ENCODE measurements at regions not wholly inside any gene's neighbourhood (a gene's known extent, or its start where the extent isn't known, plus 50 kb on each side); places are given as distances from the start of the nearest gene placed in this dataset.
"Not testable (repeated sequence)": the region's sequence is repeated elsewhere in the genome, so short reads cannot be mapped to it uniquely, and the experiment has no call there.

GRCh38 chr5:142529626-142530278 lies 156.1 kb downstream of the FGF1 start:
- TF ChIP-seq CTCF (IDR thresholded peaks at IDR 0.05), result no peak
- DNase-seq (ENCODE audit: low spot score) (no peak), ATAC-seq (ENCODE audit: low FRiP score) (no peak)

DNA sequence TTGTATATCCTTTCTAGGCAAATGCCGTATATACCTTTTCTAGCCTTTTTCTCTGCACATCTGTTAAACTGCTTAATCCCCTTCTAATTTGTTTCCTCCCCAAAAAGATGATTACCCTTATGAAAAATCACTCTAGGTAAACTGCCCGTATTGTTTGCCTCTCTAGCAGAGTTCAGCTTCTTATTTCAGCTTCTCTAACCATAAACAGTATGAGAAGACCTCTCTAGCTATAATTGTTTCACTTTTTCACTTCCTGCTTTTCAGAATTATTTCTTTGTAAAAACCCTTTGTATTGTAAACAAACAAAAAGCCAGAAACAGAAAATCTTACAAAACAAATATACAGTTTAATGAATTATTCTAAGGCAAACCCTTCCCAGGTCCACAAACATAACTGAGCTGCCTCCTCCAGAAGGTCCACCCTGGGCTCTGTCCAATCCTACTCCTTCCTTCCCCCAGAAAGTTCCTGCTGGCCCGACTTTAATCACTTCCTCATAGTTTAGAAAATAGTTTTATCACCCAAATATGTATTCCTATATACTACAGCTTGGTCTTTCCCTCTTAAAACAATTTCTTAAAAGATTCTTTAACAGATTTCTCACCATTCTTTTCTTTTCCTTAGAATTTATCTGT lies 158.1 kb downstream of the FGF1 start:
- no peak for TF ChIP-seq CTCF (IDR thresholded peaks at IDR 0.05)
- no peak for DNase-seq (ENCODE audit: low spot score)
- no peak for ATAC-seq (ENCODE audit: low FRiP score)

DNA sequence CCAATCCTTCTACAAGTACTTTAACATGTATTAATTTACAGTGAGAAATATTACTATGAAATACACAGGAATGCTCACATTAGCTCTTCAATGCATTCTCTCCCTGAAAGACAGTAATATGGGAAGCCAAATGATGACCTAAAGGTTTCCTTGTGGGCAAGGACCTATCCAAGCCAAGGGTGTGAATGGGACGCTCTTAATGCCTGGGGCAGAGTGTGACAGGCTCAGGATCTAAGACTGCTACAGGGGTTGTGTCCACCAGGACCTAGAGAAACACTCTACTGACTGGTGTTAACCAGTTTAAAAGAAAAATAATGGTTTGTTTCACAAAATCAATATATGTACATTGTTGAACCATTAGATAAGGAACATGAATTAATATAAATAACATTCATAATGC lies 158.7 kb downstream of the FGF1 start:
- DNase-seq (ENCODE audit: low spot score), result no peak
- no peak for ATAC-seq (ENCODE audit: low FRiP score)
- TF ChIP-seq CTCF (IDR thresholded peaks at IDR 0.05), result no peak

DNA sequence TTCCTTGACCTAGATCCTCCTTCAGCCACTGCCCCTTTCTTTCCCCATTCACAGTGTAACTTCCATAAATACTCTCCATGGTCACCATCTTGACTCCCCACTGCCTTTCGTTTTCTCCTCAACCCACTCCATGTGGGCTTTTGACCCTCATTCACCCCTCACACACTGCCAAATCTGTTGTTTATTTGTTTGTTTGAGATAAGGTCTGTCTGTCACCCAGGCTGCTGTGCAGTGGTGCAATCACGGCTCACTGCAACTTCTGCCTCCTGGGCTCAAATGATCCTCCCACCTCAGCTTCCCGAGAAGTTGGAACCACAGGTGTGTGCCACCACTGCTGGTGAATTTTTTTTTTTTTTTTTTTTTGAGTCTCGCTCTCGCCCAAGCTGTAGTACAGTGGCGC lies 162.9 kb downstream of the FGF1 start:
- no peak for TF ChIP-seq CTCF (IDR thresholded peaks at IDR 0.05)

DNA sequence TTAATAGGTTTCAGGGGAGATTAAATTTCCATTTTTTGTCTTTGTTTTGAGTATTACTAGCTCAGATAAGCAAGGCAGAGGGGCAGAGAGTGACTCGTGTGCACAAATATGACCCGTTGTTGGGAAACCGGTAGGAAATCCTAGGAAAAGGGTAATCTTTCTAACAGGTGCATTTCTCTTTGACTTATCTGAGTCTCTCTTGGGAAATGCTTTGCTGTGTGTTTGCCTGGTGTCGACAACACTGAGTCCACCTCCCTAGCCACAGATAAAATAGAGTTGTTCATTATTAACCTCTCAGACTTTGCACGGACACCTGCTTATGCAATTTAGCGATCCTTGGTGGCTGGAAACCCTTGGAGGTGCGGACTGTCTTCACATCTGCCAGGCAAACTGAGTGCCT lies 164.2 kb downstream of the FGF1 start:
- DNase-seq (ENCODE audit: low spot score), result no peak
- no peak for ATAC-seq (ENCODE audit: low FRiP score)
- no peak for TF ChIP-seq CTCF (IDR thresholded peaks at IDR 0.05)

More for the DNA sequence above, 162.9 kb downstream of the FGF1 start:
- no peak for ATAC-seq (ENCODE audit: low FRiP score)
- no peak for DNase-seq (ENCODE audit: low spot score)

DNA sequence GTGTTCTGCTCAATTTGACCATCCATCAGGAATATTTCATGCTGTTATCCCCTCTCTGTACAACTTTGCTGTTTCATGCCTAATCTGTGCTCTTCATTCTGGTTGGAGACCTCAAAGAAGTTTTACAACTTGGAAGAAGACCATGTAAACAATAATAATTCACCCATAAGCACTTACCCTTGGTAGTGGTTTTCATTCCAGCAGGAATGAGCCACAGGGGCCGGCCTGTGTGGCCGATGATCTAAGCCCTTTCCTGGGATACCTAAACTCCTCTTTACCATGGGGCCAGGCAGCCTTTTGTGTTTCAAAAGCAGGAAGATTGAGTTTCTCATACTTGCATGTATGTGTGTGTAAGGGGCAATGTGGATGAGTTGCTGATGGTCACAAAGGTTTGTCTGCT lies 165.0 kb downstream of the FGF1 start:
- ATAC-seq (ENCODE audit: low FRiP score), result no peak
- no peak for TF ChIP-seq CTCF (IDR thresholded peaks at IDR 0.05)
- DNase-seq (ENCODE audit: low spot score), result no peak

DNA sequence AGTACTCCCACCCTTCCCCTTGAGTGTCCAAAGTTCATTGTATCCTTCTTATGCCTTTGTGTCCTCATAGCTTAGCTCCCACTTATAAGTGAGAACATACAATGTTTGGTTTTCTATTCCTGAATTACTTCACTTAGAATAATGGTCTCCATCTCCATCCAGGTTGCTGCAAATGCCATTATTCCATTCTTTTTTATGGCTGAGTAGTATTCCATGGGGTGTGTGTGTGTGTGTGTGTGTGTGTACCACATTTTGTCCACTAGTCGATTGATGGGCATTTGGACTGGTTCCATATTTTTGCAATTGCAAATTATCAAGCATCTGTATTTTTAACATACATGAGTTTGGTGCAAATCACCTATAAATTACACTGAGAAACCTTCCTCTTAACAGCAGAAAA lies 166.0 kb downstream of the FGF1 start:
- ATAC-seq (ENCODE audit: low FRiP score); DNase-seq (ENCODE audit: low spot score): not testable (repeated sequence)

Measured in omental fat pad (tissue), 3 donors.